Endothelial cell of umbilical vein (primary cell): ENCODE measurements at regions not wholly inside any gene's neighbourhood (a gene's known extent, or its start where the extent isn't known, plus 50 kb on each side); places are given as distances from the start of the nearest gene placed in this dataset.

Source experiments
- BruUV-seq: library from RNA; stranded (reverse); fragments of 400-500 nt; replicated peaks from 2 replicates; lab custom pipeline; 2021; lab: Mats Ljungman, UMichigan
- CTCF ChIA-PET: fragments of 300-600, 350-600 bp; sonication (Branson Sonifier 250); formaldehyde crosslinking; loops from one replicate; lab custom pipeline; 2021; ENCODE audit warnings: antibody characterized with exemption, inconsistent platforms; lab: Charles Lee
- POLR2A ChIA-PET: fragments of 300-600, 350-600 bp; sonication (Branson Sonifier 250); formaldehyde crosslinking; loops from one replicate; lab custom pipeline; 2021; ENCODE audit warnings: antibody characterized with exemption, inconsistent platforms; lab: Charles Lee
- DNase-seq: peaks from one replicate; pipeline ENCODE4 v3.0.0-alpha.2; 2011; ENCODE audit warnings: low read depth, low spot score
- FAIRE-seq: peaks from 2 replicates; lab custom pipeline; 2011; peaks lifted over from hg19 to GRCh38; lab: Jason Lieb, UNC
- H2AFZ ChIP-seq: 2 replicates; pipeline ENCODE4 v1.6.0; 2012; ENCODE audit warnings: low read depth, low read length, control low read depth, inconsistent platforms
- H3K27ac ChIP-seq: 2 replicates; pipeline ENCODE4 v1.5.1; 2011; ENCODE audit warnings: low read depth, mild to moderate bottlenecking, control low read depth, low read length, moderate library complexity; ENCODE audit not compliant: insufficient read depth
- H3K27me3 ChIP-seq, 2 experiments: 2 replicates each; pipeline versions ENCODE4 v1.6.0 to v1.6.1; 2011; ENCODE audit warnings: low read length in 2 of 2, mixed read lengths in 1 of 2; ENCODE audit not compliant: control insufficient read depth in 2 of 2, insufficient read depth in 2 of 2
- H3K36me3 ChIP-seq, 2 experiments: 2 replicates in 1 of 2; 3 replicates in 1 of 2; pipeline ENCODE4 v1.5.1; 2011; ENCODE audit warnings: low read length in 2 of 2, mild to moderate bottlenecking in 1 of 2, moderate library complexity in 1 of 2; ENCODE audit not compliant: control insufficient read depth in 2 of 2, insufficient read depth in 2 of 2; ENCODE audit errors: extremely low read depth in 1 of 2
- H3K4me1 ChIP-seq: 3 replicates; pipeline ENCODE4 v1.5.1; 2011; ENCODE audit warnings: mild to moderate bottlenecking, low read length; ENCODE audit not compliant: control insufficient read depth, insufficient read depth; ENCODE audit errors: extremely low read depth
- H3K4me2 ChIP-seq: 2 replicates; pipeline ENCODE4 v1.6.1; 2011; ENCODE audit warnings: low read length, control low read depth, mixed read lengths; ENCODE audit not compliant: insufficient read depth
- H3K4me3 ChIP-seq, 3 experiments: fragments of 200-600 bp in 1 of 3; sonication (generic), shearing (Covaris generic) in 1 of 3; replicated peaks in 1 of 3; 2 replicates each; pipeline ENCODE4 v1.5.1; 2011 to 2016; ENCODE audit warnings: control low read depth in 3 of 3, low read length in 3 of 3, mild to moderate bottlenecking in 2 of 3, inconsistent platforms in 1 of 3, low read depth in 1 of 3, moderate library complexity in 1 of 3; ENCODE audit not compliant: insufficient read depth in 1 of 3
- H3K79me2 ChIP-seq: 2 replicates; pipeline ENCODE4 v1.6.0; 2012; ENCODE audit warnings: low read length, inconsistent platforms; ENCODE audit not compliant: control insufficient read depth, insufficient read depth
- H3K9ac ChIP-seq: replicated peaks from 2 replicates; pipeline ENCODE3; 2011; ENCODE audit warnings: low read length, control low read depth; ENCODE audit not compliant: insufficient read depth; ENCODE audit errors: extremely low read depth
- H3K9me1 ChIP-seq: replicated peaks from 3 replicates; pipeline ENCODE4 v1.6.0; 2011; ENCODE audit warnings: mild to moderate bottlenecking, low read length; ENCODE audit not compliant: control insufficient read depth, insufficient read depth; ENCODE audit errors: extremely low read depth
- H3K9me3 ChIP-seq: replicated peaks from 2 replicates; pipeline ENCODE4 v1.5.1; 2012; ENCODE audit warnings: low read length, inconsistent platforms; ENCODE audit not compliant: control insufficient read depth, insufficient read depth
- H4K20me1 ChIP-seq: replicated peaks from 2 replicates; pipeline ENCODE3; 2011; ENCODE audit warnings: mild to moderate bottlenecking, low read length; ENCODE audit not compliant: control insufficient read depth, insufficient read depth; ENCODE audit errors: extremely low read depth
- CTCF ChIP-seq, 2 donors: IDR thresholded peaks; 1 replicate in 1 of 2; 2 replicates in 1 of 2; pipeline ENCODE4 v1.5.1; 2011; ENCODE audit warnings: low read length in 2 of 2, mild to moderate bottlenecking in 2 of 2, moderate library complexity in 2 of 2, control low read depth in 1 of 2, inconsistent platforms in 1 of 2, low read depth in 1 of 2; ENCODE audit not compliant: insufficient read depth in 1 of 2; ENCODE audit errors: extremely low read depth in 1 of 2
- EZH2 ChIP-seq: IDR thresholded peaks from 2 replicates; pipeline ENCODE4 v1.6.1; 2012; ENCODE audit warnings: borderline replicate concordance, low read depth, mild to moderate bottlenecking, moderate library complexity, low read length, inconsistent platforms; ENCODE audit not compliant: severe bottlenecking
- FOS ChIP-seq: IDR thresholded peaks from 2 replicates; pipeline ENCODE4 v1.6.1; 2011; ENCODE audit warnings: mild to moderate bottlenecking, low read length, moderate library complexity, borderline replicate concordance; ENCODE audit not compliant: insufficient read depth
- GATA2 ChIP-seq: IDR thresholded peaks from 2 replicates; pipeline ENCODE4 v1.7.0; 2011; ENCODE audit warnings: low read depth, mild to moderate bottlenecking, moderate library complexity, mixed read lengths, low read length; ENCODE audit not compliant: insufficient read length, insufficient read depth
- JUN ChIP-seq: IDR thresholded peaks from 2 replicates; pipeline ENCODE4 v1.6.1; 2011; ENCODE audit warnings: borderline replicate concordance, low read depth; ENCODE audit not compliant: insufficient read length, insufficient read depth
- MYC ChIP-seq: IDR thresholded peaks from one replicate; pipeline ENCODE4 v1.6.1; 2011; ENCODE audit warnings: mild to moderate bottlenecking, low read depth, low read length
- POLR2A ChIP-seq: IDR thresholded peaks from 2 replicates; pipeline ENCODE4 v1.6.1; 2012; ENCODE audit warnings: low read depth, mild to moderate bottlenecking, control low read depth, low read length
- POLR2AphosphoS5 ChIP-seq: IDR thresholded peaks from 2 replicates; pipeline ENCODE4 v1.6.1; 2012; ENCODE audit warnings: low read depth, mild to moderate bottlenecking, control low read depth, low read length, moderate library complexity; ENCODE audit not compliant: insufficient read depth
- dilution Hi-C: fragments of 300-500 bp; cut with MboI; formaldehyde crosslinking; loops from one replicate; pipeline ENCODE4 v1.15.0; 2019; ENCODE audit warnings: low sequenced_read_pairs; ENCODE audit not compliant: extremely low pct_ligation_motif_present
- intact Hi-C: fragments of 100-400 bp; cut with micrococcal nuclease; formaldehyde crosslinking; loops from one replicate; pipeline ENCODE4 v1.10.0; 2022
- TF ChIP-seq, protein P1 (sequence below): IDR thresholded peaks from 2 replicates; pipeline ENCODE4 v1.6.1; 2011; ENCODE audit not compliant: insufficient read depth, insufficient read length

GRCh38 chr2:217367464-217367863, 507.6 kb upstream of the TNP1 start:
- Histone ChIP-seq H3K27me3 (no peaks in the 10 kb centered on the region), H3K9ac (no peak overlapping the region), H3K79me2 (no peaks in the 10 kb centered on the region), H3K27ac (no peak overlapping the region), H3K4me2 (no peak overlapping the region), H2AFZ (no peak overlapping the region), H4K20me1 (no peaks in the 10 kb centered on the region), H3K9me3 (no peaks in the 10 kb centered on the region), H3K4me1 (no peaks in the 10 kb centered on the region), H3K4me3 (no peak overlapping the region), H3K9me1 (no peaks in the 10 kb centered on the region), H3K36me3 (no peaks in the 10 kb centered on the region)
- ChIA-PET POLR2A (no interaction called here), CTCF (no interaction called here)
- DNase-seq (no peak), FAIRE-seq (no peak)
- dilution Hi-C loops (no loop called here), intact Hi-C loops (no loop called here)
- no TSS peak for BruUV-seq
- no peak for TF ChIP-seq CTCF (IDR thresholded peaks at IDR 0.05; ENCODE audit: extremely low read depth in 1 of 2, insufficient read depth in 1 of 2, low read depth in 1 of 2, low read length in 2 of 2)
- TF ChIP-seq MYC: no peak
- TF ChIP-seq GATA2: no peak
- TF ChIP-seq JUN: no peak
- TF ChIP-seq FOS: no peak
- TF ChIP-seq, protein P1, sequence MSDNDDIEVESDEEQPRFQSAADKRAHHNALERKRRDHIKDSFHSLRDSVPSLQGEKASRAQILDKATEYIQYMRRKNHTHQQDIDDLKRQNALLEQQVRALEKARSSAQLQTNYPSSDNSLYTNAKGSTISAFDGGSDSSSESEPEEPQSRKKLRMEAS: no peak
- no peak for TF ChIP-seq POLR2A
- TF ChIP-seq POLR2AphosphoS5: no peak
- no peak for TF ChIP-seq EZH2
